ENCODE measurements at regions not wholly inside any gene's neighbourhood (a gene's known extent, or its start where the extent isn't known, plus 50 kb on each side); places are given as distances from the start of the nearest gene placed in this dataset.
"Not testable (repeated sequence)": the region's sequence is repeated elsewhere in the genome, so short reads cannot be mapped to it uniquely, and the experiment has no call there.

DNA sequence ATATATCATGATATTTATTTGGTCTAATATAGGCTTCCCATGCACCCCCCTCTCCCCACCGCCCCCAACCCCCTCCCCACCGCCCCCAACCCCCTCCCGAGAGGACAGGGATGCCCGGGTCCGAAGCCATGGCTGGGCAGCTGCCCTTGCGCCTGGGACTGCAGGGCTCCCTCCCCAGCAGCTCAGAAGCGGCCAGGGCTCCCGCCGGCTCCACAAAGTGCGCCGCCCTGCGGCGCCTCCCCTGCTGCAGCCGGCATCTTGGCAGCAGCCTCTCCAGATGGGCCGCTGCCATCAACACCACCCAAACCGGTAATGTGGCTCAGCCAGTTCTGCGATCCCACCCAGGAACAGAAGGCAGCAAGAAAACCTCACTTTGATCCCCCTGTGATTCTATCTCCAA, 389.4 kb downstream of the SPATA31A1 start:
- not testable (repeated sequence) for DNase-seq (ENCODE audit: extremely low read depth, low read depth); H3K4me3 ChIP-seq (replicated peaks; ENCODE audit: low read depth, low read length)

DNA sequence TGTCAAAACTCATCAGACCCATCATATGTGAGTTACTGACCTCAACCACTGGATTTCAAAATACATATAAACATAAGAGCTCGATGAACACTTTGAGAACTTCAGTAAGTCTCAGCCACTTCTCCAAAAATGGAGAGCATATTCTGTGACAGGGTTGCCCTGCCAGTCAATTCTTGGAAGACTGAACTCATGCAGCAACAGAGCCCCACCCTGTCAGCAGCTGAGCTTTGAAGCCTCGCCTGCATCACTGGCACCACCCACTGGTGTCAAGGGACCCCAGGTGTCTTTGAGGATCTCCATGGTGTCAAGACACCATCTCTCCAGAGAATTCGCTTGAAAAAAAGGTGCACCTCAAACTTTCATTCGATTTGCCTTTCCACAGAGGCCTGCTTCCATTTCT, 420.1 kb downstream of the SPATA31A1 start:
- not testable (repeated sequence) for H3K4me3 ChIP-seq (replicated peaks; ENCODE audit: low read depth, low read length)

DNA sequence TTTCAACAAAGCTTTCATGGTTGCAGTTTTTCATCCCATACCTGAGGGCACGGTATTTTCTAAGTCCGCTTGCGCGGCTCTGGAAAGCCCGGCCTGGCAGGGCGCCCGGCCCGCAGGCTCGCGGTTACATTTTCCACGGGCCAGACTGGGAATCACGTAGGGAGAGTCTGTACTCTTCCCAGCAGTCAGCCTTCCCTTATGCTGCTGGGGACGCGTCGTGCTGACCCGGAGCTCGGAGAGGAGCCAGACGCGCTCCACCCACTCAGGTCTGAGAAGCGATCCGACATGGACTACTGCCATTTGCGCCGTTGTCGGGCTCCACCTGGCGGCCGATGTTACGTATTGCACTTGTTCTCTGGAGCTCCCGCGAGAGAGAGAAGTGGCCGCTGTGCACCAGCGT, 435.9 kb downstream of the SPATA31A1 start:
- DNase-seq (ENCODE audit: extremely low read depth, low read depth); H3K4me3 ChIP-seq (replicated peaks; ENCODE audit: low read depth, low read length): not testable (repeated sequence)
- TF ChIP-seq, protein P1, sequence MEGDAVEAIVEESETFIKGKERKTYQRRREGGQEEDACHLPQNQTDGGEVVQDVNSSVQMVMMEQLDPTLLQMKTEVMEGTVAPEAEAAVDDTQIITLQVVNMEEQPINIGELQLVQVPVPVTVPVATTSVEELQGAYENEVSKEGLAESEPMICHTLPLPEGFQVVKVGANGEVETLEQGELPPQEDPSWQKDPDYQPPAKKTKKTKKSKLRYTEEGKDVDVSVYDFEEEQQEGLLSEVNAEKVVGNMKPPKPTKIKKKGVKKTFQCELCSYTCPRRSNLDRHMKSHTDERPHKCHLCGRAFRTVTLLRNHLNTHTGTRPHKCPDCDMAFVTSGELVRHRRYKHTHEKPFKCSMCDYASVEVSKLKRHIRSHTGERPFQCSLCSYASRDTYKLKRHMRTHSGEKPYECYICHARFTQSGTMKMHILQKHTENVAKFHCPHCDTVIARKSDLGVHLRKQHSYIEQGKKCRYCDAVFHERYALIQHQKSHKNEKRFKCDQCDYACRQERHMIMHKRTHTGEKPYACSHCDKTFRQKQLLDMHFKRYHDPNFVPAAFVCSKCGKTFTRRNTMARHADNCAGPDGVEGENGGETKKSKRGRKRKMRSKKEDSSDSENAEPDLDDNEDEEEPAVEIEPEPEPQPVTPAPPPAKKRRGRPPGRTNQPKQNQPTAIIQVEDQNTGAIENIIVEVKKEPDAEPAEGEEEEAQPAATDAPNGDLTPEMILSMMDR (IDR thresholded peaks at IDR 0.05; ENCODE audit: low read depth, low read length, missing control alignments): peak; percentile 4

More for the DNA sequence above, 420.1 kb downstream of the SPATA31A1 start:
- DNase-seq (ENCODE audit: extremely low read depth, low read depth): not testable (repeated sequence)

DNA sequence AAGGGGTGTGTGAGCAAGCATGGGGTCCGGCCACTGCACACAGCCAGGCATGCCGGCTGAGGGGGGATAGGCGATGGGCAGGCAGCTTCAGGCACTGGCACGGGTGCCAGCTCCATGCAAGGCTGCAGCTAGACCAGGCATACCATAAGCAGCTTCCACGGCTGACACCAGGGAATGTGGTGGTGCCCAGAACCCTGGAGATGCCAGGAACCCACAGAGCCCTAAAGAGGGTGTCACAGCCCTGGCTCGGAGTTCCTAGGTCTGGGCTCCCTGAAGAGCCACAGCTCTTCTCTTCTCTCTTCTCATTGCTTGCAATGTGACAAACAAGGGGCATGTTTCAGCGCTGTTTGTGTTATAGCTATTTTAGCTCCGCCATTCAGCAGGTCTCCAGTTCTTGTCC, 442.5 kb downstream of the SPATA31A1 start:
- DNase-seq (ENCODE audit: extremely low read depth, low read depth); H3K4me3 ChIP-seq (replicated peaks; ENCODE audit: low read depth, low read length): not testable (repeated sequence)

DNA sequence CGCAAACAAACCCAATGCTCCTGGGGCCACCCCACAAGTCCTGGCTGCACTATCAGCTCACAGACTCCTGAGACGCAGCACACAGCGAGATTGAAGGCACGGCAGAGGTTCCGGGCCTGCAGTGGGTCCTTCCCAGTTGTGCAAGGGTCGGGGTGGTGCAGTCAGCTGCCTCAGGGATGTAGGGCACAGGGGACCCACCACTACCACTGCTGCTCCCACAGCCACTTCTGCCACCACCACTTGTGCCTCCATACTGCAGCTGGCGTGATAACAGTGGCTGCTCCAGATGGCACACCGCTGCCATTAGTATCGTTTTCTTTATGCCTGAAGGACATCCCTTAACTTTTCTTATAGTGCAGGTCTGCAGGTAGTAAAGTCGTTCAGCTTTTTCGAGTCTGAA, 443.8 kb downstream of the SPATA31A1 start:
- H3K4me3 ChIP-seq (replicated peaks; ENCODE audit: low read depth, low read length); DNase-seq (ENCODE audit: extremely low read depth, low read depth): not testable (repeated sequence)

DNA sequence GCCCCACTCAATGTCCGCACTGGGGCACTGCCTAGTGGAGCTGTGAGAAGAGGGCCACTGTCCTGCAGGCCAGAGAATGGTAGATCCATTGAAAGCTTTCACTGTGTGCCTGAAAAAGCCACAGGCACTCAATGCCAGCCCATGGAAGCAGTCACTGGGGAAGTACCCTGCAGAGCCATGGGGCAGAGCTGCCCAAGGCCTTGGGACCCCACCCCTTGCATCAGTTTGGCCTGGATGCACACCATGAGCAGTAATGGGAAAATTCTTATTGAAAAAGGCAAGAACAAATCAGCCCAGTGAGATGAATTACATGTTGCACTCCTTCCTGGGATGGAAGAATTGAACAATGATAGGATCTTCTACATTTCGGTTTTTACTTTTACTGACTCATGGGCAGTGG, 447.1 kb downstream of the SPATA31A1 start:
- DNase-seq (ENCODE audit: extremely low read depth, low read depth); H3K4me3 ChIP-seq (replicated peaks; ENCODE audit: low read depth, low read length): not testable (repeated sequence)

DNA sequence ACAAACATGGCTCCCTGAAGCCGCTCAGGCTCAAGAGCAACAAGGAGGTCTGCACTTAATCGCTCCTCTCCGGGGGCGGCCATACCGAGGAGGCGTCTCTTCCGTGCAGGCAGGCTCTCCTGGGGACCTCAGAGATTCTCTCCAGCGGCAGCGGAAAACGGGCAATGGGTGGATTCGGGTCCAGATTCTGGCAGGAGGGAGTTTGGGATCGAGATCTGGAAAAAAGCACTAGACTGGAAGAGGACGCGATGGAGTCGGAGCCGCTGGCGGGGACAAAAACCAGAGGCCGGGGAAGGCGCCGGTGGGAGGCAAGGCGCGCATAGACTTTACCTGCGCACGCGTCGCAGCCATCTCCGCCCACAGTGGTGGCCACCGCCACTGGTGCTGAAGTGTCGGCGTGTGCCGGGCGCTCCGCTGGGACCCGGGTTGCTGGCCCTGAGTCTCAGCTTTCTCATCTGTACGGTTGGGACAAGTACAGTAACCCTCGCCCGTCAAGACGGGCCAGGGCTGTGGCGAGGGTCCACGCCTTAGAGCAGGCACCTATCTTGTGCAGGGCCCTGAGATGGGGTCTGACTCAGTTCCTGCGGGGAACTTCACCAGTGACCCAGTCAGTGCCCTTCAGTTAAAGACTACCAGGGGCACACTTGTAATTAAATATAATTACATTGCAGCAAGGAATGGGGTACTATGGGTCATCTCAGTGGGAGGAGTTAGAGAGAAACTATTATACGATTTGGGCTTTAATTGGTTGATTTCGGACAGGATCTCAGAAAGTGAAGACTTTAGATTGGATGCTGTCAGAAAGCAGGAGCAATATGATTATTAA, 454.1 kb downstream of the SPATA31A1 start:
- peak overlapping the region; percentile 53 for H3K4me3 ChIP-seq (replicated peaks; ENCODE audit: low read depth, low read length)
- DNase-seq (ENCODE audit: extremely low read depth, low read depth): not testable (repeated sequence)

DNA sequence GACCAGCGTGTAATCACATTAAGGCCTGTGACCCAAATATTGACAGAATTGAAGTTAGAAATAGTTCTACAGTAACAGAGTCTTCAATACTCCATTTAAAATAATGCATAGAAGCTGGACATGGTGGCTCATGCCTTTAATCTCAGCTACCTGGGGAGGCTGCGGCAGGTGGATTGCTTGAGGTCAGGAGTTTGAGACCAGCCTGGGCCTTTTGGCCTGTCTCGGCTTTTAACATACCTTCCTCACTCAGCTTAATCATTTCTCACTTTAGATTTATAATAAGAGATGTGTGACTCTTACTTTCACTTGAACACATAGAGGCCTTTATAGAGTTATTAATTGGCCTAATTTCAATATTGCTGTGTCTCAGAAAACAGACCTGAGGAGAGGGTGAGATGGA, 454.9 kb downstream of the SPATA31A1 start:
- DNase-seq (ENCODE audit: extremely low read depth, low read depth); H3K4me3 ChIP-seq (replicated peaks; ENCODE audit: low read depth, low read length): not testable (repeated sequence)

DNA sequence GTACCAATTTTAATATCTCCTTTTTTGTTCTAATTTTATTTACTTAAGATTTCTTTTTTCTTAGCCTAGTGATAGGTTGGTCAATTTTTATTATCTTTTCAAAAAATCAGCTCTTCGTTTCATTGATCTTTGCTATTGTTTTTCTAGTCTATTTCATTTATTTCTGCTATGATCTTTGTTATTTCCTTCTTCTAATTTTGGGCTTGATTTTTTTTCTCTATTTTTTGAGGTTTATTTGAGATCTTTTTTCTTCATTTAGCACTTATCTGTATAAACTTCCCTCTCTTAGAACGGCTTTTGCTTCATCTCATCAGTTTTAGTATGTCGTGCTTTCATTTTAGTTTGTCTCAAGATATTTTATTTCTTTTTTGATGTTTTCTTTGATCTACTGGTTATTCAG, 456.1 kb downstream of the SPATA31A1 start:
- not testable (repeated sequence) for H3K4me3 ChIP-seq (replicated peaks; ENCODE audit: low read depth, low read length); DNase-seq (ENCODE audit: extremely low read depth, low read depth)

DNA sequence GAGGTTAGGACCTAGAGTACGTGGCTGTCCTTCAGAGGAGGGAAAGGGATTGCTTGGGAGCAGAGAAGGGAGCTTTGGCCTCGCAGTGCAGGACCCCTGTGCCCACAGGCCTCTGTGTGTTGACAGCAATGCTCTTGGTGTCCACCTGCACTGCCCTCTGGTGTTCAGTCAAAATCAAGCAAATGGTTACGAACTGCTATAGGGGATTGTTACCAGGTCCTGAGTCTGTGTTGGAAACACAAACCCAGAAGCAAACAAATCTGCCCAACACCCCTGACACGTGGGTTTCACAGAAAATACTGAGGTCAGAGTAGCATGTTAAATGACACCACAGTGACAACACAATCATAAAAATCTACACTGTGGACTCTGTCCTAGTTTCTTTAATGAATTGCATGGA, 473.0 kb downstream of the SPATA31A1 start:
- H3K4me3 ChIP-seq (replicated peaks; ENCODE audit: low read depth, low read length): not testable (repeated sequence)
- TF ChIP-seq, protein P1 (IDR thresholded peaks at IDR 0.05; ENCODE audit: low read depth, low read length, missing control alignments): peak; percentile 33
- peak; percentile 5 for DNase-seq (ENCODE audit: extremely low read depth, low read depth)
